Activated naive CD4-positive, alpha-beta T cell (primary cell): ENCODE measurements at regions not wholly inside any gene's neighbourhood (a gene's known extent, or its start where the extent isn't known, plus 50 kb on each side); places are given as distances from the start of the nearest gene placed in this dataset.

Experiments used
- DNase-seq, 4 experiments: peaks; one replicate each; lab custom pipeline; 2025; lab: John Stamatoyannopoulos, UW

- DNase-seq = no peak
These were observed 190.1 kb downstream of the HAUS1 start for GRCh38 chr18:46294318-46294717.

GRCh38 chr18:46294751-46295150 lies 190.6 kb downstream of the HAUS1 start:
- DNase-seq = no peak

GRCh38 chr18:46295416-46295815 lies 191.2 kb downstream of the HAUS1 start:
- DNase-seq = no peak

DNA sequence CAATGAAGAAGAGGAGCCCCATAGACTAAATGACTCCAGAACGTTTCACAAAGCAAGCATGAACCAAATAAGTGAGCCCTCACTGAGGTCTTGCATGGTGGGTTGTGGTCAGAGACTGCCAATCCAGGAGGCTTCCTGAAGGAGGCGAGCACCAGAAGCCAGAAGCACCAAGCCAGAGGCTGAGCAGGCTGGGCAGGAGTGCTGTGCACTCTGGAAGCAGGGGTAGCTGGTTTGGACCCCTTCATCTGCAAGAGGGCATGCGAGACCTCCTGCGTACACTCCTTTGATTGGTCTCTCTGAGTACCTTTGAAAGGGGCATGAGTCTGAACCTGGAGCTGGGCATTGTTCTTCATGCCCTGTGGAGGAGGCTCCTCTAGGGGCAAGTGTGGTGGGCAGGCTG lies 192.5 kb downstream of the HAUS1 start:
- DNase-seq = no peak

DNA sequence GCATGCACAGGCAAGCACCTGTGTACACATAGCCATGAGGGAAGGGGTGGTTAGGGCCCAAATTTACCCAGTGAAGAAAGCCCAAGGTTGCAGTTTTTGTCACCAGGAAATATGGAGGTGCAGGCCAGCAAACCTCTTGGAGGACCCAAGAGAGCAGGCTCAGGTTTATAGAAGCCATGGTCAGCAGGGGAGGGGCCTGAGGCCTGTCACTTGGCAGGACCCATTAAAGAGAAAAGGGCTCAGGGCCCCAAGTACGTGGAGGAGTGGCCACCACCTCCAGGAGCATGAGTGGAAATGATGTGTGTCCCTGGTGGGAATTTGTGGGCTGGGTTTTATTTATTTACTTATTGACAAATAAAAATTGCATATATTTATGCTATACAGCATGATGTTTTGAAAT lies 192.9 kb downstream of the HAUS1 start:
- DNase-seq = no peak

DNA sequence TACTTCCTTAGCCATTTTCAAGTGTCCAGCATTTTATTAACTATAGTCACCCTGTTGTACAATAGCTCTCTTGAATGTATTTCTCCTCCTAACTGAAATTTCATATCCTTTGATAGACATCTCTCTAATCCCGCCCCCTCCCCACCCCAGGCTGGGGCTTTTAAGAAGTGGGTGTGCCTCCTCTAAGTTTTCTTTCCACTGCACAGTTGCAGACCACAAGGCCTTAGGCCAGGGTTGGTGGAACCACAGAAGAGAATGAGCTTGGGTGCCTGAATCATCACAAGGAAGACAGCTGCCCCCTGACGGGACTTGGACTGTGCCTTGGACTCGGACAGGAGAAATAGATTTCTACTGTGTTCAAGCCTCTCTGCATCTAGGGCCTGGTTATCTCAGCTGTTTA lies 193.4 kb downstream of the HAUS1 start:
- DNase-seq = no peak

DNA sequence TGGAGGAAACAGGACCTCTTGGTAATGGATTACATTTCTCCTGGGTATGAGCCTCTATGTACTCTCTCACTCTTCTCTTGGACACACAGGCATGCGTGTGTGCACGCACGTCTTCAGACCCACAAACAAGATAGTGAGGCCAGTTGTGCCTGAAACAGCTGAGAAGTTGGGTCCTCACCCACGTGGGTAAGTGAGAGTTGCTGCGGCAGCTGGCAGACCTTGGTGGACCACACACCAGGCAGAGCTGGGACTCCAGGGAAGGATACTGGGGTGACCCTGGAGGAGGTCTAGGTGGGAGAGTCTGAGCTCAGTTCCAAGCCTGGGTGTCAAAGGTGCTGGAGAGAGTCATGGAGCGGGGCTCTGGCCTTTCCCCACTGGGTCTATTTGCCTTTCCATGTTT lies 194.3 kb downstream of the HAUS1 start:
- no peak for DNase-seq

DNA sequence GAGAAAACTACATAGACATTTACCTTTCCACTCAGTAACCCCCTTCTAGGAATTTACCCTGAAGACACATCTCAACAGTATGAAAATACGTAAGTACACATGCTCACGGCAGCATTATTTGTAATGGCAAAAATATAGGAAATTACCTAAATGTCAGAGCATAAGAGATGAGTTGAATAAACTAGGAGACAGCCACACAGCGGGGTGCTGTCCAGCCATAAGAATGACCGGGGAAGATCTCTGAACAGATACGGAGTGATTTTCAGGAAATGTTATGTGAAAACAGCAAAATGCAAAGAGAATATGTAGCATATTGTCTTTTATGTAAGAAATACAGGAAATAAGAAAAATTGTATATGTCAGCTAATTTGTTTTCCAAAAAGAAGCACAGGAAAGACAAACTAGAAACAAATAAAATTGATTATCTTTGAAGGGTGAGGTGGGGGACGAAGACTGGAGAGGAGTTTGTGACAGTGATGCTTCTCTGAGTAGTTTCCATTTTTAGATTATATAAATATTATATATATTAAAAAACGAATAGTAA lies 195.4 kb downstream of the HAUS1 start:
- DNase-seq = no peak

DNA sequence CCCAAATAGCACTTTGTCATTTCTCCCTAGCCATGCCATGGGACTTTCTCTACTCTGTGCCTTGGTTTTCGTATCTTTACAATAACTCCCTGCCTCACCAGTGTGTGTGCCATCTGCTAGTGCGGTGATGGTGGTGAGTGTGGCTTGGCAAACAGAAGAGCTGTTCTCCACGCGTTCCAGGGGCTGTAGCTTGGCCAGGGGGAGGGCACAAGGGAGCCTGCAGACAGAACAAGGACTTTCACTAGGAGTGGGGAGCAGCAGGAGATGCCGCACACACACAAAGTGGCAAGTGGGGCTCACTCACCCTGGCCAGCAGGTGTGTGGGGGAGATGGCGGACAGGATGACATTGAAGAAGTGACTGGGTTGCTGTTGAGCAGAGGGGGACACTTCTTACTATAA lies 196.9 kb downstream of the HAUS1 start:
- no peak for DNase-seq

DNA sequence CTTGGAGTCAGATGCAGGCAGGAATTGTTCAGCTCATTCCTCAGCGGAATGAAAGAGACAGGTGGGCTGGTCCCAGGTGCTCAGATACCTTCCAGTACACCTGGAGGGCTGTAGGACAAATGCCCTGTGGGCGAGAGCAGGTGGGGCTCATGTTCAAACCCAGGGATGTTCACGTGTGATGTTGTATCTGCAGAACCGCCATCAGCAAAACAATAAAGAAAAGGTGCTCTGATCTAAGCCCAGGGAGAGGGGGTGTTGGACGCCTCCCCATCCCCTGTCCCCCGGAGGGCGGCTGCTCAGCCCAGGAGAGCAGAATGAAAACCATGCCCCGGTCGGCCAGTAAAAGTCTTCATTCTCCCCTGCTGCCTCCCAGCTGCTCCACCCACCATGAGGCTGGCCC lies 197.4 kb downstream of the HAUS1 start:
- no peak for DNase-seq

GRCh38 chr18:46302528-46303485 lies 198.6 kb downstream of the HAUS1 start:
- no peak for DNase-seq

- no peak for DNase-seq
These were observed 206.1 kb downstream of the HAUS1 start for GRCh38 chr18:46310258-46310657.

- DNase-seq = no peak
These were observed 206.6 kb downstream of the HAUS1 start for GRCh38 chr18:46310675-46311345.

DNA sequence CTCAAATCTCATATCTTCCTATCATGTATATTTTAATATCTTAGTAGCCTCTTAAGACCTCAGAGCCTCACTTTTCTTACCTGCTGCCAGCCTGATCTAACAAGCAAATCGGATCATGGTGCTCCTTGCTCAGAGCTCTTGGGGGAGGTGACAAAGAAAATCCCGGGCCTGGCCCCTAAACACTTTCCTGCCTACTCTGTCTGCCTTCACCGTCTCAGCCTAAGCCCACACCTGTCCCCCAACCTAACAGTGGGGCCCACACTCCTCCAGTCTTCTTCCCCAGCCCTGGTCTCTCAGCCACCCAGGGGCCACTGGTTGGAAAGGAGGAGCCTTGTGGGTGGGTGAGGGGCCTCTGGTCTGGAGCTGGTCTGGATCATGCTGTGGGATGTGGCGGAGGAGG lies 207.3 kb downstream of the HAUS1 start:
- DNase-seq = no peak

DNA sequence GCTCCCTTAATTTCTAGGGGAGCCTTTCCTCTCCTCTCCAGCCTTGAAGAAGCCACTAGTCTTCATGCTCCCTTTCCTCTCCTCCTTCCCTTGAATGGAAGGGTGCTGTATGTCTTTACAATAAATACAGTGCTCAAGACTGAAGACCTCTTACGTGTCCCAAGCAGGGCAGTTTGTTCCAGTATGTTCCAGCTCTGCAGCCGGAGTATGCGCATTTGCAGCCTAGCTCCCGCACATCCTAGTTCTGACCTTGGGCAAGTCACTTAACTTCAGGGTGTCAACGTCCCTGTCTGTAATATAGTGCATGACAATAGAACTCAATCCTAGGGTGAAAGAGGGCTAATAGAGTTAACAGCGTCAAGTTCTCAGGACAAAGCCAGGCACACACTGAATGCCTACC lies 208.0 kb downstream of the HAUS1 start:
- no peak for DNase-seq

GRCh38 chr18:46313521-46313920 lies 209.3 kb downstream of the HAUS1 start:
- no peak for DNase-seq

- no peak for DNase-seq
These were observed 209.8 kb downstream of the HAUS1 start for GRCh38 chr18:46314011-46314410.

- no peak for DNase-seq
These were observed 211.0 kb downstream of the HAUS1 start for GRCh38 chr18:46315161-46315560.

DNA sequence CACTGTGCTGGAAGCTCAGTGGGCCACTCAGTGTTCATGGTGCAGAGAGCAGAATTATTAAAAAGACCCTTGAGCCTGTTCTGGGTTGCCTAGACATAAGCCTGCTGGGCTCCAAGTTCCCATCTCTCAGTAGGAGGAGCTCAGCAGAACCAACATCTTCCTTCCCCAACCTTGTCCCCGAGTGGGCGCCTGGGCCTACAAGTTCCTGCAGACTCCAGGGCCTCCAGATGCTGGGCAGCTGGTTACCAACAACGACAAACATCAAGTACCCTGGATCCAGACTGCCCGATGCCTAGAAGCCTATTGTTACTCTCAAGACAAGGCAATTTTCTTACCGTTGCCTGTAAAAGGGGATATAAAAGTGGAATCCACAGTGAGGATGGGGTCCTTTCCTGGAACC lies 214.2 kb downstream of the HAUS1 start:
- no peak for DNase-seq

- DNase-seq = no peak
These were observed 215.6 kb downstream of the HAUS1 start for GRCh38 chr18:46319783-46320182.

- no peak for DNase-seq
These were observed 216.1 kb downstream of the HAUS1 start for GRCh38 chr18:46320297-46320696.

DNA sequence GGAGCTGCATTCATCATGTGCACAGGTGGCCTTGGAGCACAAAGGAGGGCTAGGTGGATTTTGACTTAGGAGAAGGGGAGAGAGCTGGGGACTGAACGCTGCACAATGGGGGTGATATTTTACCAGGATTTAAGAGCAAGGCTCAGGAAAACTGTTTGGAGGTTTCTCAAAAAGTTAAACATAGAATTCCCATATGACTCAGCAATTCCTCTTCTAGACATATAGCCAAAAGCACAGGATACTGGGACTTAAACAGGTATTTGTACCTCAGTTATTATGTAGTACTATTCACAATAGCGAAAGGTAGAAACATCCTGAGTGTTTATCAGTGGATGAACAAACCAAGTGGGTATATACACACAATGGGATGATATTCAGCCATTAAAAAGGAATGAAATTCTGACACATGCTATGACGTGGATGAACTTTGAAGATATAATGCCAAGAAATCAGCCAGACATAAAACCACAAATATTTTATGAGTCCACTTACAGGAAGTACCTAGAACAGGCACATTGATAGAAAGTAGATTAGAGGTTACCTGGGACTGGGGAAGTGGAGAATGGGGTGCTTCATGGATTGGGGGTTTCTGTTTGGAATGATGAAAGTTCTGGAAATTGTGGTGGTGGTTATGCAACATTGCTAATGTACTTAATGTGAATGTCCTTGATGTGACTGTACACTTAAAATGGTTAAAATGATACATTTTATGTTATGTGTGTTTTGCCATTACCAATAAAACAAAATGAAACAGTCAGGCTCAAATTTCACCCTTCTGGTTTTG lies 216.9 kb downstream of the HAUS1 start:
- no peak for DNase-seq
